Thyroid gland (tissue), 4 donors: ENCODE measurements at regions not wholly inside any gene's neighbourhood (a gene's known extent, or its start where the extent isn't known, plus 50 kb on each side); places are given as distances from the start of the nearest gene placed in this dataset.

Experiments used
- CTCF ChIP-seq, 6 experiments: fragments of 200-600 bp in 3 of 6; fragments of 450-650 bp in 3 of 6; sonication (generic) in 3 of 6; IDR thresholded peaks; one replicate each; pipeline ENCODE4 v1.5.1; 2016 to 2019; ENCODE audit warnings: antibody characterized with exemption in 6 of 6, mild to moderate bottlenecking in 2 of 6, inconsistent platforms in 1 of 6, moderate library complexity in 1 of 6
- POLR2A ChIP-seq, 2 donors: fragments of 450-650 bp; IDR thresholded peaks; one replicate each; pipeline ENCODE4 v1.6.1; 2017; ENCODE audit warnings: antibody characterized with exemption in 2 of 2, mild to moderate bottlenecking in 2 of 2, moderate library complexity in 1 of 2

GRCh38 chr1:87833166-87833565 lies 504.5 kb downstream of the LMO4 start:
- TF ChIP-seq POLR2A (IDR thresholded peaks at IDR 0.05) (no peak), CTCF (IDR thresholded peaks at IDR 0.05) (no peak)
